Muscle layer of duodenum (tissue), 2 donors: ENCODE measurements at regions not wholly inside any gene's neighbourhood (a gene's known extent, or its start where the extent isn't known, plus 50 kb on each side); places are given as distances from the start of the nearest gene placed in this dataset.

Experiments used
- H3K27ac ChIP-seq: one replicate; pipeline ENCODE4 v1.7.0; 2013; ENCODE audit warnings: mild to moderate bottlenecking, low read length
- H3K27me3 ChIP-seq: one replicate; pipeline ENCODE4 v1.7.0; 2013; ENCODE audit warnings: low read depth, mild to moderate bottlenecking, control low read depth, low read length
- H3K36me3 ChIP-seq, 2 donors: one replicate each; pipeline ENCODE4 v1.7.0; 2013; ENCODE audit warnings: low read length in 2 of 2, control low read depth in 1 of 2, mild to moderate bottlenecking in 1 of 2; ENCODE audit not compliant: insufficient read depth in 2 of 2, control insufficient read depth in 1 of 2
- H3K4me1 ChIP-seq, 2 donors: one replicate each; pipeline ENCODE4 v1.7.0; 2013; ENCODE audit warnings: low read length in 2 of 2, mild to moderate bottlenecking in 2 of 2, control low read depth in 1 of 2, moderate library complexity in 1 of 2; ENCODE audit not compliant: insufficient read depth in 2 of 2, control insufficient read depth in 1 of 2
- H3K4me3 ChIP-seq, 2 donors: one replicate each; pipeline ENCODE4 v1.7.0; 2013; ENCODE audit warnings: low read length in 2 of 2, low read depth in 1 of 2, mild to moderate bottlenecking in 1 of 2
- H3K9me3 ChIP-seq, 2 donors: one replicate each; pipeline ENCODE4 v1.7.0; 2013; ENCODE audit warnings: low read length in 2 of 2, control low read depth in 1 of 2, mild to moderate bottlenecking in 1 of 2; ENCODE audit not compliant: control insufficient read depth in 1 of 2
- donor health status: healthy.

- H3K4me3 ChIP-seq, result no peak overlapping the region
- H3K4me1 ChIP-seq, result no peaks in the 10 kb centered on the region
- no peaks in the 10 kb centered on the region for H3K9me3 ChIP-seq
- H3K27me3 ChIP-seq, result no peaks in the 10 kb centered on the region
- no peaks in the 10 kb centered on the region for H3K36me3 ChIP-seq
- H3K27ac ChIP-seq, result no peak overlapping the region
Observed at GRCh38 chr12:65646127-65646643, 178.1 kb upstream of the HMGA2 start.

- Histone ChIP-seq H3K36me3 (no peaks in the 10 kb centered on the region), H3K4me3 (no peak overlapping the region), H3K27ac (no peak overlapping the region), H3K27me3 (no peaks in the 10 kb centered on the region), H3K4me1 (no peaks in the 10 kb centered on the region), H3K9me3 (no peaks in the 10 kb centered on the region)
Observed at GRCh38 chr12:65647074-65647473, 177.2 kb upstream of the HMGA2 start.

- H3K36me3 ChIP-seq, result no peaks in the 10 kb centered on the region
- H3K4me3 ChIP-seq, result no peak overlapping the region
- no peak overlapping the region for H3K27ac ChIP-seq
- H3K4me1 ChIP-seq, result no peaks in the 10 kb centered on the region
- H3K27me3 ChIP-seq, result no peaks in the 10 kb centered on the region
- H3K9me3 ChIP-seq, result no peaks in the 10 kb centered on the region
Observed at GRCh38 chr12:65648461-65648860, 175.8 kb upstream of the HMGA2 start.

GRCh38 chr12:65649126-65649525 is 175.2 kb upstream of the HMGA2 start:
- H3K36me3 ChIP-seq, result no peaks in the 10 kb centered on the region
- H3K27ac ChIP-seq, result no peak overlapping the region
- no peaks in the 10 kb centered on the region for H3K9me3 ChIP-seq
- no peak overlapping the region for H3K4me3 ChIP-seq
- H3K27me3 ChIP-seq, result no peaks in the 10 kb centered on the region
- H3K4me1 ChIP-seq, result no peaks in the 10 kb centered on the region

GRCh38 chr12:65651060-65651459 is 173.2 kb upstream of the HMGA2 start:
- no peaks in the 10 kb centered on the region for H3K36me3 ChIP-seq
- H3K4me3 ChIP-seq, result no peak overlapping the region
- no peak overlapping the region for H3K27ac ChIP-seq
- H3K27me3 ChIP-seq, result no peaks in the 10 kb centered on the region
- no peaks in the 10 kb centered on the region for H3K9me3 ChIP-seq
- H3K4me1 ChIP-seq, result no peaks in the 10 kb centered on the region

GRCh38 chr12:65653321-65653720 is 171.0 kb upstream of the HMGA2 start:
- no peaks in the 10 kb centered on the region for H3K4me1 ChIP-seq
- no peaks in the 10 kb centered on the region for H3K36me3 ChIP-seq
- no peaks in the 10 kb centered on the region for H3K27me3 ChIP-seq
- no peak overlapping the region for H3K27ac ChIP-seq
- H3K4me3 ChIP-seq, result no peak overlapping the region
- no peaks in the 10 kb centered on the region for H3K9me3 ChIP-seq

- no peak overlapping the region for H3K27ac ChIP-seq
- no peaks in the 10 kb centered on the region for H3K4me1 ChIP-seq
- no peak overlapping the region for H3K4me3 ChIP-seq
- no peaks in the 10 kb centered on the region for H3K36me3 ChIP-seq
- no peaks in the 10 kb centered on the region for H3K27me3 ChIP-seq
- H3K9me3 ChIP-seq, result no peaks in the 10 kb centered on the region
Observed at GRCh38 chr12:65653946-65654629, 170.2 kb upstream of the HMGA2 start.

- H3K4me1 ChIP-seq, result no peaks in the 10 kb centered on the region
- H3K9me3 ChIP-seq, result no peaks in the 10 kb centered on the region
- no peak overlapping the region for H3K4me3 ChIP-seq
- no peaks in the 10 kb centered on the region for H3K36me3 ChIP-seq
- H3K27me3 ChIP-seq, result no peaks in the 10 kb centered on the region
- no peak overlapping the region for H3K27ac ChIP-seq
Observed at GRCh38 chr12:65655074-65655493, 169.2 kb upstream of the HMGA2 start.

GRCh38 chr12:65656156-65656882 is 168.0 kb upstream of the HMGA2 start:
- H3K4me3 ChIP-seq, result no peak overlapping the region
- H3K27me3 ChIP-seq, result no peaks in the 10 kb centered on the region
- H3K4me1 ChIP-seq, result no peaks in the 10 kb centered on the region
- no peaks in the 10 kb centered on the region for H3K36me3 ChIP-seq
- H3K9me3 ChIP-seq, result no peaks in the 10 kb centered on the region
- no peak overlapping the region for H3K27ac ChIP-seq

GRCh38 chr12:65656891-65657351 is 167.4 kb upstream of the HMGA2 start:
- H3K27me3 ChIP-seq, result no peaks in the 10 kb centered on the region
- H3K4me1 ChIP-seq, result no peaks in the 10 kb centered on the region
- H3K36me3 ChIP-seq, result no peaks in the 10 kb centered on the region
- H3K27ac ChIP-seq, result no peak overlapping the region
- H3K9me3 ChIP-seq, result no peaks in the 10 kb centered on the region
- H3K4me3 ChIP-seq, result no peak overlapping the region

GRCh38 chr12:65657635-65658034 is 166.6 kb upstream of the HMGA2 start:
- Histone ChIP-seq H3K27ac (no peak overlapping the region), H3K4me3 (no peak overlapping the region), H3K4me1 (no peaks in the 10 kb centered on the region), H3K27me3 (no peaks in the 10 kb centered on the region), H3K9me3 (no peaks in the 10 kb centered on the region), H3K36me3 (no peaks in the 10 kb centered on the region)
